ENCODE measurements at regions not wholly inside any gene's neighbourhood (a gene's known extent, or its start where the extent isn't known, plus 50 kb on each side); places are given as distances from the start of the nearest gene placed in this dataset.
"Not testable (repeated sequence)": the region's sequence is repeated elsewhere in the genome, so short reads cannot be mapped to it uniquely, and the experiment has no call there.

- DNase-seq: no peak
- TF ChIP-seq, protein P1, sequence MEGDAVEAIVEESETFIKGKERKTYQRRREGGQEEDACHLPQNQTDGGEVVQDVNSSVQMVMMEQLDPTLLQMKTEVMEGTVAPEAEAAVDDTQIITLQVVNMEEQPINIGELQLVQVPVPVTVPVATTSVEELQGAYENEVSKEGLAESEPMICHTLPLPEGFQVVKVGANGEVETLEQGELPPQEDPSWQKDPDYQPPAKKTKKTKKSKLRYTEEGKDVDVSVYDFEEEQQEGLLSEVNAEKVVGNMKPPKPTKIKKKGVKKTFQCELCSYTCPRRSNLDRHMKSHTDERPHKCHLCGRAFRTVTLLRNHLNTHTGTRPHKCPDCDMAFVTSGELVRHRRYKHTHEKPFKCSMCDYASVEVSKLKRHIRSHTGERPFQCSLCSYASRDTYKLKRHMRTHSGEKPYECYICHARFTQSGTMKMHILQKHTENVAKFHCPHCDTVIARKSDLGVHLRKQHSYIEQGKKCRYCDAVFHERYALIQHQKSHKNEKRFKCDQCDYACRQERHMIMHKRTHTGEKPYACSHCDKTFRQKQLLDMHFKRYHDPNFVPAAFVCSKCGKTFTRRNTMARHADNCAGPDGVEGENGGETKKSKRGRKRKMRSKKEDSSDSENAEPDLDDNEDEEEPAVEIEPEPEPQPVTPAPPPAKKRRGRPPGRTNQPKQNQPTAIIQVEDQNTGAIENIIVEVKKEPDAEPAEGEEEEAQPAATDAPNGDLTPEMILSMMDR (IDR thresholded peaks at IDR 0.05; ENCODE audit: unreplicated experiment): no peak
- no peak overlapping the region for H3K27ac Mint-ChIP-seq (ENCODE audit: unreplicated experiment)
- CTCF ChIA-PET: no interaction called here
- no peaks in the 10 kb centered on the region for H3K36me3 Mint-ChIP-seq (ENCODE audit: insufficient read depth, unreplicated experiment)
- no peak overlapping the region for H3K4me3 Mint-ChIP-seq (ENCODE audit: low read depth, unreplicated experiment)
- BruUV-seq (replicated peaks): no TSS peak
- no peaks in the 10 kb centered on the region for H3K27me3 Mint-ChIP-seq (ENCODE audit: unreplicated experiment)
- H3K4me1 Mint-ChIP-seq (ENCODE audit: low read depth, unreplicated experiment): no peaks in the 10 kb centered on the region
- no peaks in the 10 kb centered on the region for H3K9me3 Mint-ChIP-seq (ENCODE audit: low read depth, unreplicated experiment)
- intact Hi-C loops (cut with micrococcal nuclease; ENCODE audit: unreplicated experiment): loop anchor here (5.0 kb wide), 1 partner anchor 1266 kb away; no protein-coding TSS in a partner anchor
Observed at GRCh38 chr10:53162856-53163255, 390.3 kb upstream of the MBL2 start.

DNA sequence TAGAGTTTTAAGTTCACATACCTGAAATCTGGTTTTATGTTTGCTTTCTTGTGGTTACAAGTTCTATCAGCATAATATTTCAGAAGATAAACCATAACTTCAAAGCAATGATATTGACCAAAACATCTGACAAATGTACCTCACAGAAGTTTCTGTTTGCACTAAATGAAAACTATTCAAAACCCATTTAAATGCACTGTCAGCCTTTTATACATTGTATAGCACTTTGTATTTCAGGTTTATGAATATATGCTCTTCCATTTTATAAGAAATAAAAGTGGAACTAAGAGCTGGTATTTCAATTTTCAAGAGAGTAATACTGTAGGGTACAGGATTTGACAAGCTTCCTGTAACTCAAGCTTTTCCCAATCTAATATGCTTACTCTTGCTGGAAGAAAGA is 388.6 kb upstream of the MBL2 start:
- intact Hi-C loops (cut with micrococcal nuclease; ENCODE audit: unreplicated experiment): loop anchor here (5.0 kb wide), 1 partner anchor 1264 kb away; no protein-coding TSS in a partner anchor
- Mint-ChIP-seq H3K4me1 (ENCODE audit: low read depth, unreplicated experiment) (no peaks in the 10 kb centered on the region), H3K36me3 (ENCODE audit: insufficient read depth, unreplicated experiment) (no peaks in the 10 kb centered on the region), H3K9me3 (ENCODE audit: low read depth, unreplicated experiment) (no peaks in the 10 kb centered on the region), H3K4me3 (ENCODE audit: low read depth, unreplicated experiment) (no peak overlapping the region), H3K27me3 (ENCODE audit: unreplicated experiment) (no peaks in the 10 kb centered on the region), H3K27ac (ENCODE audit: unreplicated experiment) (no peak overlapping the region)
- TF ChIP-seq, protein P1 (IDR thresholded peaks at IDR 0.05; ENCODE audit: unreplicated experiment): no peak
- no TSS peak for BruUV-seq (replicated peaks)
- CTCF ChIA-PET: no interaction called here
- DNase-seq: no peak

DNA sequence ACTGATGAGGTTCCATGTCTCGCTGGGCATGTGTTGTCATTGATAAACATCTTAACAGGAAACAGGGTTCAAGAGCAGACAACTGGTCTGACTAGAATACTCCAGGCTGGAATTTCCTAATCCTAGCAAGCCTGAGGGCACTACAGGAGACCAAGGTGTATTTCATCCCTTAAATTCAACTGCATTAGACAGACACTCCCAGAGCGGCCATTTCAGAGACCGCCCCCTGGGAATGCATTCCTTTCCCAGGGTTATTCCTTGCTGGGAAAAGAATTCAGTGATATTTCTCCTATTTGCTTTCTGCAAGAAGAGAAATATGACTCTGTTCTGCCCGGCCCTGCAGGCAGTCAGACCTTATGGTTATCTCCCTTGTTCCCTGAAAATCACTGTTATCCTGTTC is 383.1 kb upstream of the MBL2 start:
- DNase-seq; H3K9me3 Mint-ChIP-seq (ENCODE audit: low read depth, unreplicated experiment); CTCF ChIA-PET; BruUV-seq (replicated peaks); H3K27ac Mint-ChIP-seq (ENCODE audit: unreplicated experiment); intact Hi-C loops (cut with micrococcal nuclease; ENCODE audit: unreplicated experiment); H3K36me3 Mint-ChIP-seq (ENCODE audit: insufficient read depth, unreplicated experiment); H3K4me1 Mint-ChIP-seq (ENCODE audit: low read depth, unreplicated experiment); H3K27me3 Mint-ChIP-seq (ENCODE audit: unreplicated experiment); H3K4me3 Mint-ChIP-seq (ENCODE audit: low read depth, unreplicated experiment): not testable (repeated sequence)

- intact Hi-C loops (cut with micrococcal nuclease; ENCODE audit: unreplicated experiment): no loop called here
- Mint-ChIP-seq H3K9me3 (ENCODE audit: low read depth, unreplicated experiment) (no peaks in the 10 kb centered on the region), H3K4me1 (ENCODE audit: low read depth, unreplicated experiment) (no peaks in the 10 kb centered on the region), H3K36me3 (ENCODE audit: insufficient read depth, unreplicated experiment) (no peaks in the 10 kb centered on the region), H3K27ac (ENCODE audit: unreplicated experiment) (no peak overlapping the region), H3K4me3 (ENCODE audit: low read depth, unreplicated experiment) (no peak overlapping the region), H3K27me3 (ENCODE audit: unreplicated experiment) (no peaks in the 10 kb centered on the region)
- TF ChIP-seq, protein P1 (IDR thresholded peaks at IDR 0.05; ENCODE audit: unreplicated experiment): no peak
- CTCF ChIA-PET: no interaction called here
- DNase-seq: no peak
- no TSS peak for BruUV-seq (replicated peaks)
Observed at GRCh38 chr10:53153831-53154230, 381.2 kb upstream of the MBL2 start.

GRCh38 chr10:53140506-53140905 is 367.9 kb upstream of the MBL2 start:
- Mint-ChIP-seq H3K4me1 (ENCODE audit: low read depth, unreplicated experiment) (no peaks in the 10 kb centered on the region), H3K4me3 (ENCODE audit: low read depth, unreplicated experiment) (no peak overlapping the region), H3K36me3 (ENCODE audit: insufficient read depth, unreplicated experiment) (no peaks in the 10 kb centered on the region), H3K27me3 (ENCODE audit: unreplicated experiment) (no peaks in the 10 kb centered on the region), H3K27ac (ENCODE audit: unreplicated experiment) (no peak overlapping the region), H3K9me3 (ENCODE audit: low read depth, unreplicated experiment) (no peaks in the 10 kb centered on the region)
- no TSS peak for BruUV-seq (replicated peaks)
- no peak for DNase-seq
- intact Hi-C loops (cut with micrococcal nuclease; ENCODE audit: unreplicated experiment): no loop called here
- CTCF ChIA-PET: no interaction called here
- TF ChIP-seq, protein P1 (IDR thresholded peaks at IDR 0.05; ENCODE audit: unreplicated experiment): no peak

All from Calu3 (cell line).